HG03460 (cell line): ENCODE measurements at regions not wholly inside any gene's neighbourhood (a gene's known extent, or its start where the extent isn't known, plus 50 kb on each side); places are given as distances from the start of the nearest gene placed in this dataset.

Source experiments
- ATAC-seq: cut with Tn5 transposase; IDR thresholded peaks from one replicate; pipeline ENCODE4 v1.9.1; 2021; ENCODE audit not compliant: unreplicated experiment

DNA sequence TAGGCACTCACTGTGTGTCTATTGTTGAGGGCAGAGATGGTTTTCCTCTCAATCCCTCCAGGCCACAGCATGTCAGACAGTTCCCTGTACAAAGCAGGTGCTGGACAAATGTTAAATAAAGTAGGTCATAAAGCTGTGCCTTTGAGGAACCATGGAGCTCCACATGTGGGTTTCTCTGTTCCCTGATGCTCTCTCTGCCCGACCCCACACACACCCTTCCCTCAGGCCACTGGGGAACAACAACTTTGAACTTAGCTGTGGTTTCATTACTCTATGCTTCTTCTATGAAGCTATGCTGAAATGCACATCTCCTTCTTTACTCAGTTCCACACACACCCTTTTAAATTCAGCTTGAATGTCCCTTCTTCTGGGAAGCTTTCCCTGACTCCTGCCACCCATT, 415.3 kb downstream of the HRH4 start:
- ATAC-seq = no peak

GRCh38 chr18:24876266-24876665, 415.8 kb downstream of the HRH4 start:
- ATAC-seq = no peak

- ATAC-seq = no peak
Measured at GRCh38 chr18:24877066-24877465, 416.6 kb downstream of the HRH4 start.

- ATAC-seq = no peak
Measured at GRCh38 chr18:24877546-24877945, 417.1 kb downstream of the HRH4 start.

DNA sequence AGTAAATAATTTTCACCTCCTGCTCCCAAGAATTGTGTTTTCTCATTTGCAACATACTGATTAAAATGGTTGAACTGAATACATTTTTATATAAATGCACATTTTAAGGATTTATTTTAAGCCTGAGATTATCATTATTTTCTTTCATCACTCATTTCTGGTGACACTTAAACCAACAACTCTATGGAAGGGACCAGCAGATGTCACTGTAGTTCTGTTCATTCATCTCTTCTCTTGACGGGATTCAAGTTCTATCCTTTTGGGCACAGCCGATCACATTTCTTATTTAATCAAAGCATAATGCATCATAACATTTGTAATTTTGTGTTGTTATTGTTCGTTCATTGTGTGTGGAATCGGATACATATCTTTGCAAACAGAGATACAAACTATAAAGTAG, 417.9 kb downstream of the HRH4 start:
- no peak for ATAC-seq

DNA sequence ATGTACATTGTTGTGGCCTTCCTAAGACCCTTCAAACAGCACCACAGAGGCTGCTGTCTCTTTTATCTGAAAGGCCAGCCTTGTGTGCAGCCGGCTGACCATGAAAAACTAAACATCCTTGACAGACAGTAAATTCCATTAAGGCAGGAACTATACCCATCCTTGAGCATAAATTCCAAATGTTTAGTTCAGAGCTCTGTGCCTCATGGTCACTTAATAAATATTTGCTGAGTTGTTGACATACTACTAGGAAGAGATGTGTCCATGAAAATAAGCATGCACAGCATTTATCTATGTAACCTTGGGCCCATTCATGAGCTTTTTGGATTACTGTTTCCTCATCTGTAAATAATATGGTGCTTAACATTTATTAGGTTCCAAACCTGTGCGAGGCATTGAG, 424.8 kb downstream of the HRH4 start:
- no peak for ATAC-seq

DNA sequence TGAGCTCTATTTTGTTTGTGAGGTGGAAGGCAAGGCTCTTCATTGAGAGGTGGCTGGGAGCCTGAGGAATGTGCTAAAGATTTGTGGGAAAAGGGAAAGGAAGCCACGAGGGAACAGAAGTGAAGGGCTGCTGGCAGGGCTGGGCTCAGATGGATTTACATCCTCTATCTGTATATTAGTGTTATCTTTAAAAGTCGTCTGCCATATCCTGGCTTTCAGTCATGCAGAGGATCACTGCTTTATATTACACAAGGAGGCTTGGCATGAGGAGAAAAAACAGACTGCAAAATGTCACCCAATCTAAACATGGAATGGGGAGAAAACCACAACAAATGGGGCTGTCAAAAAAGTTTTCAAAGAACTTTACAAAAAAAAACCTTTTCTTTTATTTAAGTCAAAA, 434.4 kb downstream of the HRH4 start:
- ATAC-seq = no peak

- ATAC-seq = no peak
Measured at GRCh38 chr18:24897461-24897860, 437.0 kb downstream of the HRH4 start.

DNA sequence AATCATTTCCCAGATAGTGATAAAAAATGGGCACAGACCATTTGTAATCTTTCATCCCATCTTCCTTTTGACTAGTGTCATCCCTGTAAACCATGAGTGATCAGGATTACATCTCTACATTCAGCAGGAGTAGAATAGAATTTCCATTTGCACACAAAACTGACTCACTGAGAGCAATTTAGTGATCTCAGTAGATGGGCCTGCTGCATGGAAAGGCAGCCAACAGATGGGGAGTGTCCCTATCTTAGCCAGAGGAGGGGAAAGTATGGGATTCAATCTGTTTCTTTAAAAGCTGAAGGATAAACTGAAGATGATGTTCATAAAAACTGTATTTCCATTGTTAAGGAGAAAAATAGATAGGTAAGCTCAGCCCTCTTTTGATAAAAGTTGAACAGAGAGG, 441.7 kb downstream of the ZNF521 start:
- no peak for ATAC-seq

DNA sequence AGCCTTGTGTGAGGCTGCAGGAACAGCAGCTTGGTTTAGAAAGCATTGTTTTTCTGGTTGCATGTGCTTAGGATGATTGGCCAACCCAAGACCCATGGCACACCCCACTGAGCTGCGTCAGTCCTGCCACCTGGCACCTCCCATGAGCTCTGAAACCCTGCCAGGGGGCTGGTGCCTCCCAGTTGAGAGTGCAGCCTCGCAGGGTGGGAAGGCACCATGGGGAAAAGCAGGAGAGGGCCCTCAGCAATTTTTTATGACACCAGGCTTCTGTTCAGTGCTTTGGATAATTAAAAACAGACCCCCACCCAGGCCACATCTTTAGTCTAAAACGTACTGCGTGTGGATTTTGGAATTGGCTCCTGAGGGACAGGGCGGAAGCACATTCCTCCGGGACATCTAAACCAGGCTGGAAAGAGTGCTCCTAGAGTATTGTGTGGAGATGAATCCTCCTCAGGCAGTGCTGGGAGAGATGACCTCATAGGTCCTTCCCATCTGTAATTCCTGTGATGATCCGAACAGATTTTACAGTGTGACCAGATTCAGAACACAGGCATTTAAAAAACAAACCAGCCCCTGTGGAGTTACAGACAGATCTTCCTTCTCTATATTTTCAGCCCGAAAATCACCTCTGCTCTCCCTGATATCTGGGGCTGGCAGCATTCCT, 438.3 kb downstream of the ZNF521 start:
- no peak for ATAC-seq

DNA sequence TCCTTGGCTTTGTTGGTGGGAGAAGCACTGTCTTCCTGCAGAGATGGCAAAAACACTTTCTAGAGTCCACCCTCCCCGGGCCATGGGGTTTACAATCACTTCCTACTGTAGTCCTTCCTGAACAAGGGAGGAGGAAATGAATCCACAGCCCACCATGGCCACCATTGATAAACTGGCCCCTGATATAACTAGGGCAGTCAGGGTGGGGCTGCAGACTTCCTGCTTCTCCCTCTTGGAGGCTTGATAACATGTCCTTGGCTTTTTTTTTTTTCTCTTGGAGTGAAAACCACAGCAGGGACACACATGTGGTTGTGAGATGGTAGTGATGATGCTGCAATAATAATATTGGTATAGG, 437.8 kb downstream of the ZNF521 start:
- no peak for ATAC-seq

GRCh38 chr18:24914685-24915084, 437.3 kb downstream of the ZNF521 start:
- ATAC-seq = no peak

GRCh38 chr18:24915547-24915946, 436.4 kb downstream of the ZNF521 start:
- ATAC-seq = no peak

GRCh38 chr18:24917767-24918166, 434.2 kb downstream of the ZNF521 start:
- no peak for ATAC-seq

GRCh38 chr18:24918257-24918656, 433.7 kb downstream of the ZNF521 start:
- ATAC-seq = no peak

GRCh38 chr18:24919181-24919797, 432.7 kb downstream of the ZNF521 start:
- no peak for ATAC-seq

DNA sequence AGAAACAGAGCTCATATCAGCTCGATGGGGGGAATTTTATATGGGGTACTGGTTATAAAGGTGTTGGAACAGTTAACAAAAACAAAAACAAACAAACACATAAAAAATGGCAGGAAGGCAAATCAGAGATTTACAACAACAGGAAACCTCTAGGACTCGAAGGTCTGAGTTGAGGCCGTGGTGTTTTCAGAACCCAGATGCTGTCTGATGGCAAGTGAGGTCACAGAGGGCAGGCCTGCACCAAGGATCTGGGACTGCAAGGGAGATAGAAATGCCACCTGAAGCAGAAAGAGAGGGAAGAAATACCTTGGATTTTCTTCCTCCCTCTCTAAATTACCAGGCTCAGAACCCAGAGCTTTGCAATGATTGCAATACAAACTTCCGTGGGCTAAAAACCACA, 429.5 kb downstream of the ZNF521 start:
- no peak for ATAC-seq

GRCh38 chr18:24923138-24923537, 428.8 kb downstream of the ZNF521 start:
- peak; percentile 83 for ATAC-seq

GRCh38 chr18:24924066-24924716, 427.8 kb downstream of the ZNF521 start:
- no peak for ATAC-seq

DNA sequence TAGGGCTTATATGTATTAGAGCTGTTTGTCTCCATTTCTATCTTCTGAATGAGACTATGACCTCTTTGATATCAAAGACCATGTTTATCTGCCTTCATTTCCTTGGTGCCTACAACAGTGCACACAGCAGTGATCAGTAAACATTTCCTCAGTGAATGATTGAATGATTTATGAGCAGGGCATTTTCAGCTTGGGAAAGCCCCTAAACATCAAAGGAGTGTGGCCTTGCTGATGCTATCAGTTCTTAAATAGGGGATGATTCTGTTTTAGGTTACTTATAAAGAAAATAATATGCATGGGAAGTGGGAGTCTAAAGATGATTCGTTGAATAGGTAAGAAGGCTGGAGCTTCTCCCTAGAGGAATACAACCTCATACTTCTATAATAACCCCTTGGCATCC, 425.3 kb downstream of the ZNF521 start:
- ATAC-seq = no peak

DNA sequence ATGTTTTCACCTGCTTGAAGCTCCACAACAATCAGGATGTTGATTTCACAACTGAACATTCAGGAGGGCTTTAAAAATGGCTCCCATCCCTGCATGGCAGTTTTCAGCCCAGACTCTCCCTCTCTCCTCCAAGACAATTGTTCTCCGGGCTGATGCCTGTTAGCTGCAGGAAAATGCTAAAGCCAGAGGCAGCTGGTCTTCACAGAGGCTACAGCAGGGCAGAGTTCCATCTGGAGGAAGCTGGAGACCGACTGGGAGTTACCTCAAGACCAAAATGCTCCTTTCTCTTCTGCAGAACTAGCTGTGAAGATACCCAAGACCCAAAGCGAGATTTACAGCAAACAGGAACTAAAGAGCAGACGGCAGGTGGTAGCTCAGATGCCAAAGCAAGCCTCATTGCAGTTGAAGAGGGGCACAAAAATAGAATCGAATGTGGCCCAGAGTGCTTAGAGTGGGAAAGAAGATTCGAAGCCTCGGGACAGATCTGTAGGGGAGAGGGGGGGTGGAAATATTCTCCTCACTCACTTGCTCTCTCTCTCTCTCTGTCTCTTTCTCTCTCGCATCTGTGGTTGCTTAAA, 423.6 kb downstream of the ZNF521 start:
- ATAC-seq = no peak

GRCh38 chr18:24930478-24930877, 421.5 kb downstream of the ZNF521 start:
- ATAC-seq = no peak
